Neural crest cell (in vitro differentiated cells): ENCODE measurements at regions not wholly inside any gene's neighbourhood (a gene's known extent, or its start where the extent isn't known, plus 50 kb on each side); places are given as distances from the start of the nearest gene placed in this dataset. TPM values are rescaled to one million over a fixed set of nuclear protein-coding genes. Genes with fewer than 3 reads are reported as not detected.

Experiments used
- DNase-seq: peaks from one replicate; pipeline ENCODE4 v3.0.0; 2021; ENCODE audit warnings: low read depth, mixed read lengths, low spot score
- H3K27ac Mint-ChIP-seq: one replicate; pipeline ENCODE4 v1.8.0; 2021; ENCODE audit warnings: mild to moderate bottlenecking, mixed read lengths; ENCODE audit not compliant: unreplicated experiment
- H3K27me3 Mint-ChIP-seq: 2 replicates; pipeline ENCODE4 v1.8.0; 2021; ENCODE audit warnings: low read depth, mild to moderate bottlenecking, mixed read lengths
- H3K36me3 Mint-ChIP-seq: 2 replicates; pipeline ENCODE4 v1.8.0; 2021; ENCODE audit warnings: low read depth, mild to moderate bottlenecking, mixed read lengths
- H3K4me1 Mint-ChIP-seq: 2 replicates; pipeline ENCODE4 v1.8.0; 2021; ENCODE audit warnings: mixed read lengths
- H3K4me3 Mint-ChIP-seq: one replicate; pipeline ENCODE4 v1.8.0; 2021; ENCODE audit warnings: mild to moderate bottlenecking, mixed read lengths
- H3K9me3 Mint-ChIP-seq: 2 replicates; pipeline ENCODE4 v1.8.0; 2021; ENCODE audit warnings: mixed read lengths
- microRNA-seq: library from miRNA; unstranded; fragments of <30 nt; microRNA quantifications from one replicate; pipeline ENCODE4, GENCODE V29; 2020
- TF ChIP-seq, protein P1 (sequence below): fragments of 200-600 bp; sonication (generic); conservative IDR thresholded peaks from 2 replicates; pipeline ENCODE4 v1.5.0; 2021; ENCODE audit warnings: antibody characterized with exemption, mild to moderate bottlenecking

DNA sequence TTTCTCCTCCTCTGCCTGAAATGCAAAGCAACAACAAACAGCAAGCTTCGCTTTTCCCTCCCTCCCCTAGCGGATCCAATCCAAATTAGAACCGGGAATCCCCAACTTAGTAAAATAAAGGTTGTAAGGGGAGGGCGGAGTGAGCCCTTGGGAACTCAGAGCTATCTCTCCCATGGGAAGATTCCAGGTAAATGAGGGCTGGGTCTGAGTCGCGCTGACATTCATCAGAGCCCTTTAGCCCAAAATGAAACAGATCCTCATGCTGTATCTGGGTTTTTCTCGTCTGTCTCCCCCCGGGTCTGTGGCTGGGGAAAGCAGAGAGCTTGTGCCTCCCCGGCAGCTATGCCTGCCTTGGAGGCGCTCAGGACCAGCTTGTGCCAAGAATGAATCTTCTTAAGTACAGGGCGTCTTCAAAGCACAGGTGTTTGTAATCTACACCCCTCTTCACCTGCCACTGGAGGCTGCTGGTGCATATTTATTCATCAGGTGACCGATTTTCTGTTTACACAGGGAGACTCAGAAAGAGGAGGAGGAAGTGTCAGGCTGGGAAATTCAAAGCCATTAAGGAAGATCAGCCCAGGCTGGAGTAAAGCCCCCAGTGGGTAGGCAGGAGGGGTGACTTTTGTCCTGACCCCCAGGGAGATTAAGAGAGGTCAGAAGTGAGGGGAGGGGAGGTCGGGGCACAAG, 55.0 kb upstream of the GSE1 start:
- TF ChIP-seq, protein P1, sequence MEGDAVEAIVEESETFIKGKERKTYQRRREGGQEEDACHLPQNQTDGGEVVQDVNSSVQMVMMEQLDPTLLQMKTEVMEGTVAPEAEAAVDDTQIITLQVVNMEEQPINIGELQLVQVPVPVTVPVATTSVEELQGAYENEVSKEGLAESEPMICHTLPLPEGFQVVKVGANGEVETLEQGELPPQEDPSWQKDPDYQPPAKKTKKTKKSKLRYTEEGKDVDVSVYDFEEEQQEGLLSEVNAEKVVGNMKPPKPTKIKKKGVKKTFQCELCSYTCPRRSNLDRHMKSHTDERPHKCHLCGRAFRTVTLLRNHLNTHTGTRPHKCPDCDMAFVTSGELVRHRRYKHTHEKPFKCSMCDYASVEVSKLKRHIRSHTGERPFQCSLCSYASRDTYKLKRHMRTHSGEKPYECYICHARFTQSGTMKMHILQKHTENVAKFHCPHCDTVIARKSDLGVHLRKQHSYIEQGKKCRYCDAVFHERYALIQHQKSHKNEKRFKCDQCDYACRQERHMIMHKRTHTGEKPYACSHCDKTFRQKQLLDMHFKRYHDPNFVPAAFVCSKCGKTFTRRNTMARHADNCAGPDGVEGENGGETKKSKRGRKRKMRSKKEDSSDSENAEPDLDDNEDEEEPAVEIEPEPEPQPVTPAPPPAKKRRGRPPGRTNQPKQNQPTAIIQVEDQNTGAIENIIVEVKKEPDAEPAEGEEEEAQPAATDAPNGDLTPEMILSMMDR = no peak
- Mint-ChIP-seq H3K4me1 (peaks cover 59% of the 10 kb centered on the region), H3K9me3 (no peaks in the 10 kb centered on the region), H3K27ac (no peak overlapping the region), H3K36me3 (no peaks in the 10 kb centered on the region), H3K27me3 (peaks cover 58% of the 10 kb centered on the region), H3K4me3 (peak overlapping the region; percentile 86)
- DNase-seq = no peak

DNA sequence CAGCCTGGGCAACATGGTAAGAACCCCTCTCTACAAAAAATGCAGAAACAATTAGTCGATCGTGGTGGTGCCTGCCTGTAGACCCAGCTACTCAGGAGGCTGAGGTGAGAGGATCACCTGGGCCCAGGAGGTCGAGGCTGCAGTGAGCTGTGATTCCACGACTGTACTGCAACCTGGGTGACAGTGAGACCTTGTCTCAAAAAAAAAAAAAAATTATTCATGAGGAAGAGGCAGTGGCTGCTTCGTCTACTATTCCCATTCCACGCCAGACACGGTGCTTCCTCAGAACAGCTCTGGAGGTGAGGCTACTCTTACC, 52.2 kb upstream of the GSE1 start:
- H3K9me3 Mint-ChIP-seq = no peaks in the 10 kb centered on the region
- H3K27me3 Mint-ChIP-seq = peaks cover 55% of the 10 kb centered on the region
- H3K4me3 Mint-ChIP-seq = peak overlapping the region; percentile 9
- TF ChIP-seq, protein P1 = no peak
- no peaks in the 10 kb centered on the region for H3K36me3 Mint-ChIP-seq
- no peak for DNase-seq
- H3K4me1 Mint-ChIP-seq = peaks cover 63% of the 10 kb centered on the region
- no peak overlapping the region for H3K27ac Mint-ChIP-seq

DNA sequence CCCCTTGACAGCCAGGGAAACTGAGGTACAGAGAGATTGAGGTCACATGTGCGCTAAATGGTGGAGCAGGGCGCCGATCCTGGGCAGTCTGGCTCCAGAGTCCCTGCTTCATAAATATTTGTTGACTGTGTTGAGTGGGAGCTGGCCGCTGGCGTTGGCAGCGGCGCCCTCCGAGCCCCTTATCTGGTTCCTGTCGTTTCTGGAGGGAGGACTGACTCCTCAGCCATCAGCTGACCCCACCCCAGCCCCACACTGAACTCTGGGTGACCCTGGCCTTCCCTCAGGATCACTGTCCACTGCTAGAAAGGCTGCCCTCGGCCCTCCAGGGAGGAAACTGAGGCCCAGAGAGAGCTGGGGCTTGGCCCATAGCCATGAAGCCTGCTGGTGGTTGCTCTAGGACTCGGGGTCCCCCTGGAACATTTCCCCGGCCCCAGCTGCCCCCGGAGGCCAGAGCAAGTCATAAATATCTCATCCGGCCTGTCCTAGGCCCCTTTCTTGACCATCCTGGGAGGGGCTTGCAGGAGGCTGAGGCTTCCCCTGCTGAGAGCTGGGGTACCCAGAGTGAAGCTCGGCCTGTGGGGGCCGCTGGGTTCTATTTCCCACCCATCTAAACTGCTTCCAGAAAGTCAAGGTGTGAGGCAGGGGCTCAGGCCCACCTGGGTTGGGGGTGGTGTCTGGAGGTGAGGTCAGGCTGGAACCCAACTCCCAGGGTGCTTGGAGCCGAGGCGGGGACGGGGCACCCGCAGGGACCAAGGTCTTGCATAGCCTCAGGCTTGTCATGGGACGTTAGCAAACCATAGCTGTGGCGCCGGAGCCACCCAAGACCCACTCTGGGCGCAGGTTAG, 51.7 kb upstream of the GSE1 start:
- Mint-ChIP-seq H3K36me3 (no peaks in the 10 kb centered on the region), H3K27ac (no peak overlapping the region), H3K27me3 (peaks cover 53% of the 10 kb centered on the region), H3K9me3 (no peaks in the 10 kb centered on the region), H3K4me3 (peak overlapping the region; percentile 9), H3K4me1 (peaks cover 65% of the 10 kb centered on the region)
- TF ChIP-seq, protein P1 = no peak
- no peak for DNase-seq

DNA sequence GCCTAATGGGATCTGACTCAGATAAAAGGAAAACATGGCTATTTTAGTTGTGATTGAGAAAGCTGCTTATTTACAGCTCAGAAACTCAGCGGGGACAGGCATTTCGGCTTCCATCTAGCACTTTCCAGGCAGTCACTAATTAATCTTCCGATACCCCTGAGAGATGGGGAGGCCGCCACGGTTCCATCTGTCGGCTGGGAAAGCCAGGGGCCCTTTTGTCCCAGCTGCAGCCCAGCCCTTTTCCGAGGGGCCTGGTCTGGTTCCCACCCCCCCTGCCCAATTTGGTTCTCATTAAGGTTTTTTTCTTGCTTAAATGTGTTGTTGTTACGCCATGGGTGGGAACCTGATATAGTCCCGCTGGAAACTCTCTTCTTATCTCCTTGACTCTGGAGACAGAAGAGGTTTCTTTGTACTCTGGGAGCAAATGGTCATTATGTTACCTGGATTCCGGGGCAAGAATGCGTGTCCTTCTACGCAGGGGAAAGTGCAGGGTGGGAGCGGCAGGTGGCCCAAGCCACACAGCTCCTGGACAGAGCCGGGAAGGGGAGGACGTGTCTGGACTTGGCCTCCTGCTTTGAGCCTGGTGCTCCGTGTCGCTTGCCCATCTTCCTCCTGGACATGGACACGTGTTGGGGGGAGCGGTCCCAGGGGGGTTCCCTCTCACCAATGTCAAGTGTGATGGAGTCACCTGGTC, 50.9 kb upstream of the GSE1 start:
- DNase-seq = no peak
- peak overlapping the region; percentile 34 for H3K4me3 Mint-ChIP-seq
- H3K4me1 Mint-ChIP-seq = peaks cover 71% of the 10 kb centered on the region
- H3K27ac Mint-ChIP-seq = no peak overlapping the region
- TF ChIP-seq, protein P1 = no peak
- no peaks in the 10 kb centered on the region for H3K9me3 Mint-ChIP-seq
- peaks cover 53% of the 10 kb centered on the region for H3K27me3 Mint-ChIP-seq
- no peaks in the 10 kb centered on the region for H3K36me3 Mint-ChIP-seq

DNA sequence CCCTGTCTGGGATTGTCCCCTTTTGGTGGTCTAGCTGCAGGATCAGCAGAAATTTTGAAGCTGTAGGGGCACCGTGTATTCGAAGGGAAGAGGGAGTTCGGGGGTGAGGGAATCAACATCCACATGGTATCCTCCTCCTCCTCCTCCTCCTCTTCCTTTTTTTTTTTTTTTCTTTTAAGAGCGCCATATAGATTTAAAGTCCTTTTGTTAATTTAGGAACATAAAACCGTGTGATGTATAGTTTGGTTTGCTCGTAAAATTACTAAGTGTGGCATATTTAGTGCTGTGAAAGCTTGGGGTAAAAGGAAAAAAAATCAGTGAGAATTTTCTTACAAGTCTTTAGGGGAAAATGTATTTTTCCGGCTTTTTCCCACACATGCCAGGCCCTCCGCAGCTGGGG, 50.1 kb upstream of the GSE1 start:
- TF ChIP-seq, protein P1 = no peak
- Mint-ChIP-seq H3K4me1 (peaks cover 68% of the 10 kb centered on the region), H3K4me3 (peak overlapping the region; percentile 34), H3K27ac (no peak overlapping the region), H3K36me3 (no peaks in the 10 kb centered on the region), H3K9me3 (no peaks in the 10 kb centered on the region), H3K27me3 (peaks cover 45% of the 10 kb centered on the region)
- DNase-seq = no peak

Small RNA genes in the stretch of these regions (microRNA-seq; reads per million reads assigned to microRNA genes)
- gene MIR5093 = not detected
